Astrocyte of the spinal cord (primary cell): ENCODE measurements at regions not wholly inside any gene's neighbourhood (a gene's known extent, or its start where the extent isn't known, plus 50 kb on each side); places are given as distances from the start of the nearest gene placed in this dataset.

Experiments used
- DNase-seq: peaks from one replicate; pipeline ENCODE4 v3.0.0; 2011; ENCODE audit warnings: low read depth, low spot score
- H3K4me3 ChIP-seq: 2 replicates; pipeline ENCODE4 v1.5.1; 2011; ENCODE audit warnings: low read depth, mild to moderate bottlenecking, low read length, moderate library complexity
- in situ Hi-C: cut with HindIII; loops from 2 replicates; pipeline ENCODE4 v1.10.0; 2017; ENCODE audit warnings: low sequenced_read_pairs
- TF ChIP-seq, protein P1 (sequence below): IDR thresholded peaks from 2 replicates; pipeline ENCODE4 v1.5.1; 2012; ENCODE audit warnings: low read depth, mild to moderate bottlenecking, low read length, inconsistent platforms

DNA sequence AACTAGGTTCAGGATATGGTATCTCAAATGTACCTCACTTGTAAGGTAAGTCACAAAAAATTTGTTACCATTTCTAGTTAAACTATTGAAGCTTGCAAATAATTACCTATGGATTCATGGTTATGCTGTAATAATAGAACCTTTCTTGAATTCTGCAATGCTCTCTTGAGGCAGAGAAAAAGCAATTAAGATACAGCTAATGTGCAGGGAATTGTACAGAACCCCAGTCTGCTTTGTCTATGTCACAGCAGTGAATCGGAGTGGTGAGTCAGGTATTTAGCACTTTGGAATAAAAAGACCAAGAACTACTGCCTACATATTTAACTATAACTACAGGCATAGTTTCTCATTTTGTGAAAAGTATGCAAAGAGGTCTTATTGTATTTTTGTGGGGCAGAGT lies 228.7 kb upstream of the GOT2 start:
- in situ Hi-C loops: no loop called here
- no peak overlapping the region for H3K4me3 ChIP-seq
- TF ChIP-seq, protein P1, sequence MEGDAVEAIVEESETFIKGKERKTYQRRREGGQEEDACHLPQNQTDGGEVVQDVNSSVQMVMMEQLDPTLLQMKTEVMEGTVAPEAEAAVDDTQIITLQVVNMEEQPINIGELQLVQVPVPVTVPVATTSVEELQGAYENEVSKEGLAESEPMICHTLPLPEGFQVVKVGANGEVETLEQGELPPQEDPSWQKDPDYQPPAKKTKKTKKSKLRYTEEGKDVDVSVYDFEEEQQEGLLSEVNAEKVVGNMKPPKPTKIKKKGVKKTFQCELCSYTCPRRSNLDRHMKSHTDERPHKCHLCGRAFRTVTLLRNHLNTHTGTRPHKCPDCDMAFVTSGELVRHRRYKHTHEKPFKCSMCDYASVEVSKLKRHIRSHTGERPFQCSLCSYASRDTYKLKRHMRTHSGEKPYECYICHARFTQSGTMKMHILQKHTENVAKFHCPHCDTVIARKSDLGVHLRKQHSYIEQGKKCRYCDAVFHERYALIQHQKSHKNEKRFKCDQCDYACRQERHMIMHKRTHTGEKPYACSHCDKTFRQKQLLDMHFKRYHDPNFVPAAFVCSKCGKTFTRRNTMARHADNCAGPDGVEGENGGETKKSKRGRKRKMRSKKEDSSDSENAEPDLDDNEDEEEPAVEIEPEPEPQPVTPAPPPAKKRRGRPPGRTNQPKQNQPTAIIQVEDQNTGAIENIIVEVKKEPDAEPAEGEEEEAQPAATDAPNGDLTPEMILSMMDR: no peak
- DNase-seq: no peak

DNA sequence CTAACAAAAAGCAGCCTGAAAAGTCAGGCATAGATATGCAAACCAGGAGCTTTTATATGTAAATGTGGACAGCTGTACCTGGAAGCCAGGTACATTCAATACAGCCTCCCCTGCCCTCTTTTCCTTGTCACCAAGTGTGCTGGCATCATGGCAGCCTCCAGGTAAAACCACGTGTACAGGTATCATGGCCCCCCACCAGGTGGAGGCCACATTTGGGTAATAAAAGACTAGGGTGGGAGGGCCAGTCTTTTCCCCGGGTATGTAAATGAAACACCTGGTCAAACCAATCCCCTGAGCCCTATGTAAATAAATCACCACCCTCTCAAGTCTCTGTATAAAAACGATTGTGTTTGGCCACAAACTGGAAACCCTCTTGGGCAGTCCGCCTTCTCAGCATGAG lies 226.4 kb upstream of the GOT2 start:
- TF ChIP-seq, protein P1: no peak
- no peak overlapping the region for H3K4me3 ChIP-seq
- no peak for DNase-seq
- in situ Hi-C loops: no loop called here

DNA sequence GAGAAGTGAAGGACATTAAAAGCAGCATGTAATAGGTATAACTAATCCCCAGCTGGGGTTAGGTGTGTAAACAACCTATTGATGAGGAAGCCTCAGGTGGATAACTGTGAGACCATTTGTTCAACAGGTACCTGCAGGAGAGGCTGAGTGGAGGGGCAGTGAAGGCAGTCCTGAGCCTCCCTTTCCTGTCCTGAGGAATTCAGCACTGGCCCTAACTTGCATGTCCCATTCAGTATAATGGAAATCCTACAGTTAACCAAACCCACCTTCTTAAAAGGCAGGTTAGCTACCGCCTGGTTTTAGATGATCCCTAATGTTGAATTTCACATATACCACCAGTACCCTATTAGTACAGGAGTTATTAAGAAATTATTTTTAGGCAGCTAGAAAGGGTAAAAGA lies 225.9 kb upstream of the GOT2 start:
- no peak overlapping the region for H3K4me3 ChIP-seq
- TF ChIP-seq, protein P1: no peak
- in situ Hi-C loops: no loop called here
- DNase-seq: no peak

DNA sequence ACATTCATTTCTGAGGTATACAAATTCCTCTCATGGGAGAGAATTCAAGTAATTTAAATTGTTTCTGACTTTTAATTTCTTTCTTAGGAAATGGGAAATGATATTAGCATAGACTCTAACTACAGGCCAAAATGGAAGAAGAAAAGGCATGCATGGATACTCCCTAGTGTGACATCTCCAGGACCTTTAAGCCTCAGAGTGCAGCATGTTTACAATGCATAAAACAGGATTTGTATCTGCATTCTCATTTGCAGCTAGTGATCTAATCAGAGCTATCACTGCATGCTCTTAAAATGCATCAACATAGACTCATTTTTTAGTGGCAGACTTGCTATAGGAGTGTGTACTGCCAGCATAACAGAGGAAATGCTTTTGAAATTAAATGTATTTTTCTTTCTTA lies 224.6 kb upstream of the GOT2 start:
- H3K4me3 ChIP-seq: no peak overlapping the region
- in situ Hi-C loops: no loop called here
- TF ChIP-seq, protein P1: no peak
- DNase-seq: no peak

DNA sequence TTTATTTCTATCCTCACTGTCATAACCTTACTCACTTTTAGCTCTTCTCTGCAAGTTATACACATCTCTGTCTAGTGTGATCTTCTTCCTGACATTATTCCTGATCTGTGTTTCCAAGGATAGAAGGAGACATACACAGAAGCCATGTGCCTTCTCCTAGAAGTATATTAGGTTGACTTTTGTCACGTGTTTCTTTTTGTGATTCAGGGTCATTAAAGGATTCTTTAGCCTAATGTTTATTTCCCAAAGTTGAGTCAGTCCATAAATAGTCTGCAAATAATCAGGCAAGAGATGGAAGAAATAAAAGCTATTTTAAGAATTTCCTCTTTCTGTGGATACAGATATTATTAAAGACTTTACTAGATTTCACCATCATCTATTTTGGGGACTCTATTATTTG lies 214.1 kb upstream of the GOT2 start:
- no peak for DNase-seq
- TF ChIP-seq, protein P1: no peak
- in situ Hi-C loops: no loop called here
- H3K4me3 ChIP-seq: no peak overlapping the region

DNA sequence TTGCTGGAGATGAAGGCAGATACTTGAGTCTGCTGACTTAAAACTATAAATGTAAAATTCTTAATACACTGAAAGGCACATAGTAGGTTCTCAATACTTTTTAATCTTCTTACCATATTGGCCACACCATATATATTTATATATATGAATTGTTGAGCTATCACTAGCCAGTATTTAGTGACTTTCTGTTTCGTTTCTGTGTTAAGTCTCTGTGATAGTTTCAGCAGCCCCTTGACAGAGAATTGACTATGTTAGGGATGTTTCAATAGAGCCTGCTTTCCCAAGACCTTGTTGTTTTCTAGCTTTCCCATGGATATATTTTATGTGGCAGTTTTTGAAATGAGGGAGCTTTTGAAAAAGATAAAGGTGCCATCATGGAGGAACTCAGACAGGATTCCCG lies 206.5 kb upstream of the GOT2 start:
- H3K4me3 ChIP-seq: no peak overlapping the region
- no peak for DNase-seq
- TF ChIP-seq, protein P1: no peak
- in situ Hi-C loops: no loop called here

DNA sequence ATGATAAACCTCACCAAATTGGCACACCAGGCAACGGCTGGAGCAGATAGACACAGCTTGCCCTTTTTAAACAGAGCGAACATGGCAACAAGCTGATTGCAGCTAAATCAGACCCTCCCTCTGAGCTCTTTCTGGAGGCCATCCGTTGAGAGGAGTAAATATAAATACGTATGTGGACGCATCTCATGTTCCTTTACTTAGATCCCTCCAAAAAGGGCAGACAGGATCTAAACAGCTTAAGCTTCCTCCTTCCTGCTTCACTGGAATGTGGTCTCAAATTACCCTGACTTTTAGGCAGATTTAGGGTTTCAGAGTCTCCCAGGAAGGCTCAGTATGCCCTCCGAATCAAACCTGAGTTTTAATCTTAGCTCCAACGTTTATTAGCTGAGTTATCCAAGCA lies 204.7 kb upstream of the GOT2 start:
- TF ChIP-seq, protein P1: no peak
- in situ Hi-C loops: no loop called here
- no peak for DNase-seq
- H3K4me3 ChIP-seq: no peak overlapping the region
